K562 (cell line): ENCODE measurements at regions not wholly inside any gene's neighbourhood (a gene's known extent, or its start where the extent isn't known, plus 50 kb on each side); places are given as distances from the start of the nearest gene placed in this dataset.

Experiments
- C11orf30 ChIP-seq: fragments of 450-650 bp; IDR thresholded peaks from 2 replicates; pipeline ENCODE4 v1.6.1; 2016; ENCODE audit warnings: low read depth, mild to moderate bottlenecking
- CHCHD3 ChIP-seq: fragments of 250-450 bp; sonication (Bioruptor Pico); IDR thresholded peaks from 2 replicates; pipeline ENCODE4 v2.1.2; 2022; ENCODE audit warnings: mild to moderate bottlenecking
- DDX20 ChIP-seq: fragments of 450-650 bp; IDR thresholded peaks from 2 replicates; pipeline ENCODE4 v1.6.1; 2016; ENCODE audit warnings: missing genetic modification characterization, low read depth, mild to moderate bottlenecking, missing compliant biosample characterization, moderate library complexity
- E2F1 ChIP-seq: sonication (generic); formaldehyde crosslinking; IDR thresholded peaks from 2 replicates; pipeline ENCODE4 v1.8.1; 2023; ENCODE audit warnings: mild to moderate bottlenecking, missing genetic modification reagents, moderate library complexity
- EP300 ChIP-seq: IDR thresholded peaks from 2 replicates; pipeline ENCODE4 v1.6.1; 2012; ENCODE audit warnings: low read length, improper control_type of control experiment
- GABPA ChIP-seq: fragments of 200-800 bp; sonication (Bioruptor generic); conservative IDR thresholded peaks from 2 replicates; pipeline ENCODE4 v1.6.1; 2016; ENCODE audit warnings: low read depth, missing genetic modification characterization, missing compliant biosample characterization
- NEUROD1 ChIP-seq: fragments of 150-350 bp; IDR thresholded peaks from 2 replicates; pipeline ENCODE4 v1.6.1; 2014; ENCODE audit warnings: borderline replicate concordance, low read length, low read depth; ENCODE audit not compliant: partially characterized antibody
- PHF21A ChIP-seq: fragments of 450-650 bp; IDR thresholded peaks from 2 replicates; pipeline ENCODE4 v1.6.1; 2017; ENCODE audit warnings: low read depth, borderline replicate concordance
- PML ChIP-seq: IDR thresholded peaks from 2 replicates; pipeline ENCODE4 v1.6.1; 2012; ENCODE audit warnings: low read length, inconsistent platforms
- SMAD3 ChIP-seq: fragments of 450-650 bp; formaldehyde crosslinking; conservative IDR thresholded peaks from 2 replicates; pipeline ENCODE4 v1.4.0; 2020; ENCODE audit warnings: mild to moderate bottlenecking
- TCF3 ChIP-seq: sonication (generic); formaldehyde crosslinking; IDR thresholded peaks from 2 replicates; pipeline ENCODE4 v1.4.0; 2020; ENCODE audit warnings: mild to moderate bottlenecking, missing genetic modification reagents
- ZBTB5 ChIP-seq: fragments of 450-650 bp; IDR thresholded peaks from 2 replicates; pipeline ENCODE4 v1.6.1; 2017; ENCODE audit warnings: antibody characterized with exemption
- ZNF165 ChIP-seq: fragments of 250-450 bp; sonication (Bioruptor Pico); IDR thresholded peaks from 2 replicates; pipeline ENCODE4 v1.4.0; 2020; ENCODE audit warnings: borderline replicate concordance
- ZNF197 ChIP-seq: fragments of 200-800 bp; sonication (Bioruptor generic); IDR thresholded peaks from 2 replicates; pipeline ENCODE4 v1.6.1; 2016; ENCODE audit warnings: low read depth, missing genetic modification characterization, missing compliant biosample characterization
- TF ChIP-seq, protein P1 (sequence below): sonication (generic); formaldehyde crosslinking; IDR thresholded peaks from 2 replicates; pipeline ENCODE4 v1.8.0; 2022; ENCODE audit warnings: missing genetic modification reagents, mild to moderate bottlenecking, borderline replicate concordance

DNA sequence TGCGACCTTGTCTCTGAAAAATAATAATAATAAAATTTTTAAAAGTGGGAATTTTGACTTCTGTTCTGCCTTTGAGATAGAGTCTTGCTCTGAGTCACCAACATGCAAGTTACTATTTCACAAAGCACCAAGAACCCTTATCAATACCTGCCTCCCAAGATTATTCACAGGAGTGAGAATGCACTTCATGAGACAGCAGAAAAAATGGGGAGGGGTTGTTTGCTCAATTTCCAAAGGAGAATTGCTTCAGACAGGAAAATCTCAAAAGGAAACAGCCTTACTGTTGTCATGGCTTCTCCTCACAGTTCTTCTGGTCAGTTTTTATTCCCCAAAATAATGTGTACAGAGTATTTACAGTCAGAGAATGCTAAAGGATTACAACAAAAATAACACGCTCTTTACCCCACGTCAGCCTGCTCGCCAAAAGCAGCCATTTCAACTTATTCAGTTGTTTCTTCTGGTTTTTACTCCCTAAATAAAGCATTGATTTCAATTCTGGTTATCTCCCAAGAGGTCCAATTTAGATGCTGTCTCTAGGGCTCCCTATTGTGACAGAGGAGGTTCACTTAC lies 89.0 kb downstream of the PPCDC start (continued):
- TF ChIP-seq TCF3 (CRISPR knock-in tag) (peak; percentile 83), PHF21A (no peak), EP300 (peak; percentile 90), NEUROD1 (peak; percentile 43), DDX20 (no peak), ZNF165 (CRISPR knock-in tag) (no peak), SMAD3 (CRISPR knock-in tag) (no peak), E2F1 (no peak), CHCHD3 (CRISPR knock-in tag) (no peak), C11orf30 (peak; percentile 91), PML (no peak), ZBTB5 (no peak), GABPA (no peak), ZNF197 (no peak)
- TF ChIP-seq, protein P1, sequence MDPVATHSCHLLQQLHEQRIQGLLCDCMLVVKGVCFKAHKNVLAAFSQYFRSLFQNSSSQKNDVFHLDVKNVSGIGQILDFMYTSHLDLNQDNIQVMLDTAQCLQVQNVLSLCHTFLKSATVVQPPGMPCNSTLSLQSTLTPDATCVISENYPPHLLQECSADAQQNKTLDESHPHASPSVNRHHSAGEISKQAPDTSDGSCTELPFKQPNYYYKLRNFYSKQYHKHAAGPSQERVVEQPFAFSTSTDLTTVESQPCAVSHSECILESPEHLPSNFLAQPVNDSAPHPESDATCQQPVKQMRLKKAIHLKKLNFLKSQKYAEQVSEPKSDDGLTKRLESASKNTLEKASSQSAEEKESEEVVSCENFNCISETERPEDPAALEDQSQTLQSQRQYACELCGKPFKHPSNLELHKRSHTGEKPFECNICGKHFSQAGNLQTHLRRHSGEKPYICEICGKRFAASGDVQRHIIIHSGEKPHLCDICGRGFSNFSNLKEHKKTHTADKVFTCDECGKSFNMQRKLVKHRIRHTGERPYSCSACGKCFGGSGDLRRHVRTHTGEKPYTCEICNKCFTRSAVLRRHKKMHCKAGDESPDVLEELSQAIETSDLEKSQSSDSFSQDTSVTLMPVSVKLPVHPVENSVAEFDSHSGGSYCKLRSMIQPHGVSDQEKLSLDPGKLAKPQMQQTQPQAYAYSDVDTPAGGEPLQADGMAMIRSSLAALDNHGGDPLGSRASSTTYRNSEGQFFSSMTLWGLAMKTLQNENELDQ (CRISPR knock-in tag), result no peak
